ENCODE measurements at regions not wholly inside any gene's neighbourhood (a gene's known extent, or its start where the extent isn't known, plus 50 kb on each side); places are given as distances from the start of the nearest gene placed in this dataset.
"Not testable (repeated sequence)": the region's sequence is repeated elsewhere in the genome, so short reads cannot be mapped to it uniquely, and the experiment has no call there.

DNA sequence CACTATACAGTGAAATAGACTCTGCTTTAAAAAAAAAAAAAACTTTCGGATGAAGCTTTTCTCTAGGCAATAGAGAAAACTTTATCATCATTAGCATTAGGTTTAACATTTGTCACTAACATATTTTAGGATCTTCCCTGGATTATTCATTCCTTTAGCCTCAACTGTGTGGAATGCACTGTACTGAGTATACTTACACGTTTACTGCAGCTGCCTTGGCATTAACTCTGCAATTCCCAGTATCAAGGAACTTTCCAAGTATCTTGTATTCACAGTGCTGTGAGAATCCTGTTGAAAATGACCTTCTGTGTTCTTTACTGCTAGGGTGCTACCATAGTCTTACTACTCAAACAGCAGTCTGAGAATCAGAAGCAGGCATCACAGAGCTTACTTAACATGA is 328.2 kb upstream of the COL3A1 start:
- DNase-seq, result no peak

DNA sequence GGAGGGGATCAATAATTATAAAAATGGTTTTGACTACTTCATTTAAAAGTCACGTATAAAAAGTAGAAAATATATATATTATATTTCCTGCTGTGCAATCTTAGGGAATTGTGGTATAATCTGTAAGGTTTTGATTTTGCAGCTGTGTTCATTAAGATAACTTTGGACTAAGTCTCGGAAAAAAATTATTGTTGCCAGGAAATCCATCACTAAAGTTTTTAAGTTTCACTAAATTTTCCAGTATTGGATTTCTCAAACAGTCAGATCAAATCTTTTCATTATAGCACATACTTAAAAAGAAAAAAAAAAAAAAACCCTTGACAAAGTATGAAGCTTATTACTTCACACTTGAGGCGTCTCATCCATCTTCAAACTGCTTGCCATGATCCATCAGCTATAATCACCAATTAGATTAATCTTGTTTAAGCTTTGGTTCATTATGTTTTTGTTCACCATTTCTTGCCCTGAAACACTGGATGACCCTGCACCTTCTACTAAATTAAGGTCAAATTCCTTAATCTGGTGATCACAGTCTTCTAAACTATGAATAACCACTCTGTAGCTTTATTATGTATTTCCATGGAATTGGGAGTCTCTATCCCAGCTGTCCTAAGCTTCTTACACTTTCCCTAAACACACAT is 326.6 kb upstream of the COL3A1 start:
- DNase-seq, result no peak

DNA sequence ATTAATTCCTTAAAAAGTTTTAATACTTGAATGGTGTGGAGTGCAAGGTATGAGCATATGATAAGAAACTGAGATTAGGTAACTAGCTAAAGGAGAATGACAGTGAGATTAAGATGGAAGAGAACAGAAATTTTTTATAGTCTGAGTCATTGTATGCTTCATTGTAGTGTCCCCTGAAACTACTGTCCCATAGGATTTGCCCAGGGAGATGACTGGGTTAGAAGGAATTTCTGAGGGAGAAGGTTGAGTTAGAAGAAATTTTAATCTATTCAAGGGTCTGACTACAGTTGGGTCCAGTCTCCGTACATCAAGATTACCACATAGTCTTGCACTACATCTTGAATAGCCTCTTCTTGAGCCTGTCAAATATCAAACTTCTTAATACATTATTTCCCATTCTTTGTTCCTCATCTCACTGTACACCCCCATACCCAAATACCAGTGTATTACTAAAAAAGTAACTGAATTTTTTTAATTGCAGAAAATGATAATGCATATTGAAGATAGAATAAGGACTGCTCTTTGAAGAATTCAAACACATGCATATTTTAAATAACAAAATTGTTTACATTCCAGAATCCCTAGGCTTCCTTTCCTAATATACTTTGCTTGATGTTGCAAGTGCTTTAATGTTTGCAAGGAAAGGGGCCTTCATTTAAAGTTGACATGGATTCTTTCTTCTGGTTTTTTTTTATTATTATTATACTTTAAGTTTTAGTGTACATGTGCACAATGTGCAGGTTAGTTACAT is 314.3 kb upstream of the COL3A1 start:
- DNase-seq, result no peak

DNA sequence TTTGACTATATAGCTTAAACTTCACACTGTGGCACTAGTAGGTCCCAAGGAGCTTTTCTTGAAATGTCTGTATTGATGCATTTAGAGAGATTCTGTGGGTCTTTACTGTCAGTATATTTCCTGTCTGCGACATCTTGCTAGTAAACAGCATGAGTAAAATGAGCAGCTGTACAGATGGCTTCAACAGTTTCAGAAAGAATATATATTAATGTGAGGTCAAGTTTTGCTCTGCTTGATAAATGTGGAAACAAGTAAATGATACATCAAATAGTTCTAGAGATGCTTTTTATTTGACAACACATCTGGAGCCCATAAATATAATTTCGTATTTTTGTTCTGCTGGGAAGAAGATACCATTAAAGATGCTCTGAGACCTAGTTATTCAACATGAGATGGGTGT is 310.9 kb upstream of the COL3A1 start:
- no peak for DNase-seq

DNA sequence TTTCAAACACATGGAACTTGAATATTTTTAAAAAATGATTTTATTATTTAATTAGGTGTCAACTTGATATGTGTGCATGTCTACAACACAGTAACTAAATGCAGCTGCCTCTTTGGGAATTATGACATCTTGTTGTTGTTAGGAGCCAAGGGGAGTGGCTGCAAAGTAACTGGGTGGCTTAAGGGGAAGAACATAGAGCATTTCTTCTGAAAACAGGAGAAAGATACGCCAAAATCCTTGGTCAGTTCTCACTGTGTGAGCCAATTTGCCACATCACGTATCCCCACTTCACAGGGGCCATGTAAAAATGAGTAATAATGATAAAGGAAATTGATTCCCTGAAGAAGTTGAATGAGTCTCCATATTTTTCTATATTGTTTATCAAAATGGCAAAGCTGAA is 309.8 kb upstream of the COL3A1 start:
- DNase-seq, result no peak

DNA sequence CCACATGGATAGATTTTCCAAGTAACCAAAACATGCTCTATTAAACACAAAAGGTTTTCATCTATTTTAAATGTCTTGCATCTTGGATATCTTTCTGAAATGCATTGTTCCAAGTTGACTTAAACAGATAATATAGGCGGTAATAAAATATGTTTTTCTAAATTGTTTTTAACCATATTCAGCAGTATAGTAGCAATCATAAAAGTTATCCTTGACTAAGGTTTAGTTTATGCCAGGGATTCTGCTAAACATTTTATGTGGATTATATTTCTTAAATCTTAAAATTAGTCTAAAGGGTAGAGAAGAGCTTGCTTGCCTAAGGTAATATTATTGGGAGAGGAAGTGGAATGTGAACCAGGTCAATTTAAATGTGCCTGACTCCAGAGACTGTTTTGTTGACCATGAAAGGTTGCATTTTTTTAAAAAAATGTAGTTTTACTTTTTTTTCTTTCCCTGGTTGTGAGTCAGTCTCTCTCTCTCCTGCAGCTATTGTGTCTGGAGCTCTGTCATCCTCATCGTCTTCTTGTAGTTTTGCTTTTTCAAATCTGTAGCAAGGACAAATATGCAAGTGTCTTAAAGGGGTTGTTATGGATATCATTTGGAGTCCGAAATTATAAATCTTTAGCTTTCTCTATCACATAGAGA is 309.1 kb upstream of the COL3A1 start:
- DNase-seq, result no peak

DNA sequence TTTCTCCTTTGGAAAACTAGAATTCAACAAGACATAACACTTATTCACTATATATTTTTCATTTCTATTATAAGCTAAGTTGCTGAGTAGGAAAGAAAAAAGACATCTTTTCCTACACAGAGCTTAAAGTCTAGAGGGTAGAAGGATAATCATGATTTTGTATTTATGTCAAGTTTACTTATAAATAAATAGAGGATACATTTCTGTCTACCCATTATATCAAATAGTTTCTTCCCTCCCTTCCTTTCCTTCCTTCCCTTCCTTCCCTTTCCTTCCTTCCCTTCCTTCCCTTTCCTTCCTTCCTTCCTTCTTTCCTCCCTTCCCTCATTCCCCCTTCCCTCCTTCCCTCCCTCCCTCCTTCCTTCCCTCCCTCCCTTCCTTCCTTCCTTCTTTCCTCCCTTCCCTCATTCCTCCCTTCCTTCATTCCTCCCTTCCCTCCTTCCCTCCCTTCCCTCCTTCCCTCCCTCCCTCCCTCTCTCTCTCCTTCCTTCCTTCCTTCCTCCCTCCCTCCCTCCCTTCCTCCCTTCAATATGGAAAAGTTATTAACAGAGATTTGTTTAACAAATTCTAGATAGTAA is 308.4 kb upstream of the COL3A1 start:
- DNase-seq, result no peak

DNA sequence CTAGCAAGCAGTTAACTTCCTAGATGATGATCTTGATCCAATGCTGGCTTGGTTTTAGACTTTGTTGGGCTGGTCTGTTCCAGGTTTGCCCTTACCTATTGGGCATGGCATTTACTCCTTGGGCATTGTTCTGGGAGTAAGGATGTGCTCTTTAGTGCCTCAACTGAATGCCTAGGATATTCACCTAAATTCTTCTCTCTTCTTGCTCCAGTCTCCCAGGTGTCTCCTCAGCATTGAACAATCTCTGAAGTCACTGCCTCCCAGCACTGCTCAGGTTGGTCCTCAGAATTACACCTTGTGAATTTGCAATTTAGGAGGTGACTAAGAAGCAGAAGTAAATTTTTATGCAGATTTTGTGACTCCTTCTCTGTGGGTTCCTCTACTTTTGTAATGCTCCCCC is 307.7 kb upstream of the COL3A1 start:
- DNase-seq, result no peak

DNA sequence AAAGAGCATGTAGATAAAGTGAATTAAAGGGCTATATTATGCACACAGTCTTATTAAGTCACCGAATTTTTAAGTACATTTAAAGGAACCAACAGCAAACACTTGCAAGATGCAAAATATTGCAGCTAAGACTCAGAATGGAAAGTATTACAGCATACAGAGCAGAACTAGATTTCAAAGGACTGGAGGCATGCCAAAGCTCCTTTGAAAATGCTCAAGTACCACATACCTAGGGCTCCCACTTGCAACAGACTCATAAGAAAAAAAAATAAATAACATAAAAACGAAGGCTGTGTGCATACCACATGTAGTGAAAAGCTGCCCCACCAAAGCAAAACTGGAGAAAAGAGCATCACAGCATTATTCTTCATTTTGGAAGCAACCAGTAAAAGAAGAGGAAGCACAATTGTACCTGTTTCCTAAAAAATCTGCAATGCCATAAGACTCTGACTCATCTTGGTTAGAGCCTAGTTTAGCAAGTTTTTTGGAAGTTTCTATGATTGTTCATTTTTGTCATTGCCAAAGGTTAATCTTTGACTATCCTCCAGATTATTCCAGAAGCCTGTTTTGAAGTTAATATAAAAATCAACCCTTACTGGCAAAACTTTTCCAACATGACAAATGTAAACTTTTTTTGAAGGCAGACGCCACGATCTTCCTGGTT is 306.0 kb upstream of the COL3A1 start:
- no peak for DNase-seq

DNA sequence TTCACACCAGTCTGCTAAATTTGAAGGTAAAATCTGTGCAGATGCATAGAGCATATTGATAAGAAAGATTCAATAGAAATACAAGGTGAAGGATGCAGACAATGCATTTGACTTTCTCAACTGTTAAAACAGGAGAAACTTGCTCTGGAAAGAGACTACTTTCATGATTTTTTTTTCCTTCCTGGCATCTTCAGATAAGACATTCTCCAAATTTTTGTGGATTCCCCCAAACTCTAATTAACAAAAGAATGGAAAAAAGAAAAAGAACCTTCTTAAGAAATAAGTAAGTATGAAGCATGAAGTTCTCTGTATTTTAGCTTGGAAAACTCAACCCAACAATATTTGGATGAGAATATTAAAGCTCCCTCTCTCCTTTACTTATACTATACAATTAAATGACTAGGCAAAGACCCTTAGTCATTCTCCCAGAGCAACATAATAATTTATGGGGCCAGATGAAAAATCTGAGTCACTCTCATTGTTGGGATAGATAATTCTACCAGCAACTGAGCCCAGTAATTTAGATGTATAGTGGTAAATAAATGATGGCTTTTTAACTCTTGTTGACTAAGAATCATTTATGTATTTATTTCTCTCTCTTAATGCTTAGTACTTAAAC is 298.7 kb upstream of the COL3A1 start:
- DNase-seq, result no peak

DNA sequence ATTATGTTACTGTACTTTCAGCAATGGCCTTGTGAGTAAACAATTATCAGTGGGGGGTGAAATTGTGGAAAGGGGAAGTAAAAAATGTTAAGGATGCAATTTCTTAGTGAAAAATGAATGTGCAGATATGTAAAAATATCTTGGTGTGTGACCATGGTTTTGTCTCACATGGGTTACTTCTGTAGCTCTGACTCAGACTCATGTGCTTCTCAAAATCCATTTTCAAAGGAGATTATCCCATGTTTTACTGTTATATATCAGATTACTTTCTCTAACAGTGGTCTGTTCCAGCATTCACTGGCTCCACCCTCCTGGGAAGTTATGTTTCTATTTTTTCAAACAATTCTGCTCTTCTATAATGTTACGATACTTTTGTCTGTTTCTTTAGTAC is 298.2 kb upstream of the COL3A1 start:
- no peak for DNase-seq

DNA sequence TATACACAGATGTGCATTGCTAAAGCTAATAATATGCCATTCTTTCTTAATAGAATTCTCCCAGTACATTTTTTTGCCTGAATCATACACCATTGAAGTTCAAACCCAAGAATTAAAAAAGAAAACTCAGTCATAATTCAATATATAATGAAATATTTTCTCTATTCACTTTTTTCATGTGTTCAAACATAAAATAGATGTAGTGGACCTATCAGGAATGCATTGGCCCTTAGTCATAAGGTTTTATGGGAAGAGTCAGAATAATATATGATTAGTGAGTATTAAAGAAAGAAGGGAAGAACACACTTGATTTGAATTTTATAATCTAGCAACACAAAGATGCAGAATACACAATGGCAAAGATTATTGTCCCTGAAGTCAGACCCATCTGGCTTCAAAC is 297.0 kb upstream of the COL3A1 start:
- DNase-seq, result no peak

DNA sequence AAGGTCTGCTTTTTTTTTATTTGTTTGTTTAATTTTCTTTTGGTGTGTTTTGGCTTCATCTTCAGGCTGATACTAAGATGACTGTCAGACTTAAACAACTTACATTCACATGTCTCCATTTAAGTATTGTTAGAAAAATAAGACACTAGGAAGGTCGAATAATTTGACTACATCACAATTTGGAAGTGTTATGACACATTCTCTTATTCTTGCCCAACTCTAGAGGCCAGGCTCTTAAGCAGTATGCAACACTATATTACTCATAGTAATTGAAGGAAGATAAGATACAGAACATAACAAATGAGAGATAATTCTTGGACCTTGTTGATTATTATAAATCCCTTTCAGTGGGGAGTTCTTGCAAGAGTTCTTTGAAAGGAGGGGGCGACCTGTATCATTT is 295.3 kb upstream of the COL3A1 start:
- DNase-seq, result no peak

DNA sequence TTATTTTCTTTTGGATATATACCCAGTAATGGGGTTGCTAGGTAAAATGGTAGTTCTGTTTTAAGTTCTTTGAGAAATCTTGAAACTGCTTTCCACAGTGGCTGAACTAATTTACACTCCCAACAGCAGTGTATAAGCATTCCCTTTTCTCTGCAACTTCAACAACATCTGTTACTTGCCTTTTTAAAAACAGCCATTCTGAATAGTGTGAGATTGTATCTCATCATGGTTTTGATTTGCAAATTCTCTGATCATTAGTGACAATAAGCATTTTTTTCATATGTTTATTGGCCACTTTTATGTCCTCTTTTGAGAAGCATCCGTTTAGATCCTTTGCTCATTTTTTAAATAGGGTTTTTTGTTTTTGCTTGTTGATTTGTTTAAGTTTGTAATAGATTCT is 291.3 kb upstream of the COL3A1 start:
- DNase-seq, result no peak

DNA sequence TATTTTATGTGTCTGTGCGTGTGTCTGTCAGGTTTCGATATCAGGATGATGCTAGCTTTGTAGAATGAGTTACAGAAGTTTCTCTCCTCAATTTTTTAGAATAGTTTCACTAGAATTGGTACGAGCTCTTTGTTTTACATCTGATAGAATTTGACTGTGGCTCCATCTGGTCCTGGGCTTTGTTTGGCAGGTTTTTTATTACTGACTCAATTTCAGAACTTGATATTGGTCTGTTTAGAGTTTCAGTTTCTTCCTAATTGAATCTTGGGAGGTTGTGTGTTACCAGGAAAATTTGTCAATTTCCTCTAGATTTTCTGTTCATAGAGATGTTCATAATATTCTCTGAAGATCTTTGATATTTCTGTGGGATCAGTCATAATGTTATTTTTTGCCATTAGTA is 289.4 kb upstream of the COL3A1 start:
- DNase-seq, result no peak

DNA sequence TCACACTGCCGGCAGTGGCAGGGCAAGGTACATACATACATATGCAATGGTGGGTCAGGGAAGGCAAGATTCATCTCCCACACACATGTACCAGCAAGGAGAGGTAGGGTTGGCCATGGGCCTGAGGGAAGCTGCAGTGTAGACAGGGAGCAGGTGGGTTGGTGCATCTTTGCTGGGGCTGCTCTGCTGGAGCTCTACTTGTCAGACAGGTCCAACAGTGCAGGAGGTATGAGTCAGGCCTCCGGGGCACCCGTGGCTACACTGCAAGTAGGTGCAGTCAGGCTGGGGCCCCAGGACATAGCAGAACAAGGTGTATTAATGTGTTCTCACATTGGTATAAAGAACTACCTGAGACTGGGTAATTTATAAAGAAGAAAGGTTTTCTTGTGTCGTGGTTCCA is 281.1 kb upstream of the COL3A1 start:
- DNase-seq, result no peak

DNA sequence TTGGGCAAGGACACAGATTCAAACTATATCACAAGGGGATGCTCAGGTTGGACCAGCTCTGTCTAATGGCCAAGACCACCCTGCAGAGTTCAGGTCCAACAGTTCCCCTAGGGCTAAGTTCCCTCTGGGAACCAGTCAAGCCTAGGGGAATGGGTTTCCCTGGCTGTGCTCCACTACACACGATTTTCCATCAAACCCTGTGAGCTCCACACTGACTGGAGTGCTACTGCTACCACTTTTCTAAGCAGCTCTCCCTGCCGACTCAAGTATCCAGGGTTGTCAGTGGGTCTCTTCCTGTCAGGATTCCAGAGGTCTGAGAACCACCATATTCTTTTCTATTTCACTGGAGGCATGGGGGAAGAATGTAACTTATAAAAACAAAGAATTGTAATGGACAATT is 280.4 kb upstream of the COL3A1 start:
- no peak for DNase-seq

DNA sequence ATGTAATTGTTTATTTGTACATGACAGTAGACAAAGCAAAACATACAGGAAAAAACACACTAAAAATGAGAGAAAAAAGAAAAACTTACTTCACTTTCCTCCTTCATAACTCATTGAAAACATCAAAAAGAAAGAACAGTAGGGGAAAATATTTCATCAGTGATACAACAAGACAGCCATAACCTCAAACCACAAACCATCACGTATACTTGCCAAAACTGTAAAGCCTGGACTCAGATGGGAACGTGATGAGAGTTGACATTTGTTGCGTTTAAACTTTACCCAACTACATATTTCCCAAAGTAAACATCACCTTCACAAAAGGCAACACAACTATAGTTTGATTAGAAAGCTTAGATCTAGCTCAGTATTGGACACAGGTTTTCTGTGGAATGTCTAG is 278.2 kb upstream of the COL3A1 start:
- DNase-seq, result no peak

DNA sequence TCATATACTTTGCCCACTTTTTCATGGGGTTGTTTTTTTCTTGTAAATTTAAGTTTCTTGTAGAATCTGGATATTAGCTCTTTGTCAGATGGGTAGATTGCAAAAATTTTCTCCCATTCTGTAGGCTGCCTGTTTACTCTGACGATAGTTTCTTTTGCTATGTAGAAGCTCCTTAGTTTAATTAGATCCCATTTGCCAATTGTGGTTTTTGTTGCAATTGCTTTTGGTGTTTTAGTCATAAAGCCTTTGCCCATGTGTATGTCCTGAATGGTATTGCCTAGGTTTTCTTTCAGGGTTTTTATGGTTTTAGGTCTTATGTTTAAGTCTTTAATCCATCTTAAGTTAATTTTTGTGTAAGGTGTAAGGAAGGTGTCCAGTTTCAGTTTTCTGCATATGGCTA is 276.0 kb upstream of the COL3A1 start:
- not testable (repeated sequence) for DNase-seq

DNA sequence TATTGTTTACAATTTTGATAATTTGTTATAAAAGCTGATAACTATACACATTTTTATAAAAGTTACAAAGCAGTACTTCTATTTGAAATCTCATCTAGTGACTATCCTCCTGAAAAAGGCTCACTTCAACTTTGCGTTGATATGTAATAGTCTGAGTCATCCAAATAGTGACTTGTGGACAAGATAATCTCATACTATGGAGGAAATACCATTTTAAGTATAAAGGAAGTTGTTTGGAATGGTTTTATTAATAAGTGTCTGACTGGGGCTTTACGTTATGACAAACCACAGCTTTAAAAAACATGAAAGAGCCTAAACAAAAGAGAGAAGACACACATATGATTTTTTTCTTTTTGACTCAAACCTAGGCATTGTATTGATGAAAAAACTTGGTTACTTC is 272.3 kb upstream of the COL3A1 start:
- no peak for DNase-seq

DNA sequence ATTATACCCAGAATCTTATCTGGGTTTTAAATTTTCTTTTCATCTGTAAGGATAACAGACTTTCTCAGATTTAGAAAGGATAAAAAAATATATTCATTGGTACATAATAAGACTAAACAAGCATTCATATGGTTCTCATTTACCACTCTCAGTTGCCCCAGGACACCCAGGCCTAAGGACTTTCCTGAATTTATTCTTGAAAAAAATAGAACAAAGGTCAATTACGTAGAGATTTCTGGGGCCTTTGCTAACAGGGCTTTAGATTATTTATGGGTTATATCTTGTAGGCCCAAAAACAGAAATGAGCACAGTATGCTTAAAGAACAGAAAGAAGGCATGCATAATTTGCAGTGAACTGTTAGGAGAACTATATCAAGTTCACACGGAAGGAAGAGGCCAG is 269.0 kb upstream of the COL3A1 start:
- DNase-seq, result no peak

DNA sequence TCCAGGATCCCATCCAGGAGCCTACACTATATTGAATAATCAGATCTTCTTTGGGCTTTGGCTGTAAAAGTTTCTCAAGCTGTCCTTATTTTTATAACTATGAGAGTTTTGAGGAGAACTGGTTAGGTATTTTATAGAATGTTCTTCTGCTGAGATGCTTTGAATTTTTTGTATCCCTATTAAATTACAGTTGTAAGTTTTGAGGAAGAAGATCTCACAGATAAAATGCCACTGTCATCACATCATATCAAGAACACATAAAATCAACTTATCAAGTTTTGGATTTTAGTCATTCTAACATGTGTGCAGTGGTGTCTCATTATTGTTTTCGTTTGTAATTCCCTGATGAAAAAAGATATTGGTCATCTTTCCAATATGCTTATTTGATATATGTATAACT is 260.2 kb upstream of the COL3A1 start:
- DNase-seq, result no peak
